Uterus (tissue), 2 donors: ENCODE measurements at regions not wholly inside any gene's neighbourhood (a gene's known extent, or its start where the extent isn't known, plus 50 kb on each side); places are given as distances from the start of the nearest gene placed in this dataset.

Experiments
- POLR2A ChIP-seq, 2 donors: fragments of 450-650 bp; IDR thresholded peaks; one replicate each; pipeline ENCODE4 v1.6.1; 2016; ENCODE audit warnings: antibody characterized with exemption in 2 of 2, mild to moderate bottlenecking in 1 of 2, moderate library complexity in 1 of 2
- TF ChIP-seq, protein P1 (sequence below), 4 experiments: fragments of 200-600 bp in 2 of 4; fragments of 450-650 bp in 2 of 4; sonication (generic) in 2 of 4; IDR thresholded peaks; one replicate each; pipeline ENCODE4 v1.5.1; 2016 to 2019; ENCODE audit warnings: antibody characterized with exemption in 4 of 4, mild to moderate bottlenecking in 2 of 4, moderate library complexity in 1 of 4

DNA sequence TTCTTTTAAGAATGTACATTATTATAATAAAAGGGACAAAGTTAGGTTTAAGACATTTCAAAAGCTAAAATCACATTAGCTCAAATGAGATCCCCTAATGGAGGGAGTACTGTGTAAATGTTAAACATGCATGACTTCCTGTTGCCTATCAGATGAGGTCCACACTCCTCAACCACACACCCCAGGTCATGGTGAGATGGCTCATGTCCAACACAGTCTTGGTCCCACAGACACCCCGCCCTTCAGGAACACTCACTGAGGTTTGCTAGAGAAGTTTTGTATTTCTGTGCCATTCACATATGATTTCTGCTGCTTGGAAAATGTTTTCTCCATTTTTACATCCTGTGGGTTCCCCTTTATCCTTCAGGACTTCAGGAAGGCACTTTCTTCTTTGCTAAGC is 491.0 kb downstream of the SOX11 start:
- TF ChIP-seq POLR2A (IDR thresholded peaks at IDR 0.05): no peak
- TF ChIP-seq, protein P1, sequence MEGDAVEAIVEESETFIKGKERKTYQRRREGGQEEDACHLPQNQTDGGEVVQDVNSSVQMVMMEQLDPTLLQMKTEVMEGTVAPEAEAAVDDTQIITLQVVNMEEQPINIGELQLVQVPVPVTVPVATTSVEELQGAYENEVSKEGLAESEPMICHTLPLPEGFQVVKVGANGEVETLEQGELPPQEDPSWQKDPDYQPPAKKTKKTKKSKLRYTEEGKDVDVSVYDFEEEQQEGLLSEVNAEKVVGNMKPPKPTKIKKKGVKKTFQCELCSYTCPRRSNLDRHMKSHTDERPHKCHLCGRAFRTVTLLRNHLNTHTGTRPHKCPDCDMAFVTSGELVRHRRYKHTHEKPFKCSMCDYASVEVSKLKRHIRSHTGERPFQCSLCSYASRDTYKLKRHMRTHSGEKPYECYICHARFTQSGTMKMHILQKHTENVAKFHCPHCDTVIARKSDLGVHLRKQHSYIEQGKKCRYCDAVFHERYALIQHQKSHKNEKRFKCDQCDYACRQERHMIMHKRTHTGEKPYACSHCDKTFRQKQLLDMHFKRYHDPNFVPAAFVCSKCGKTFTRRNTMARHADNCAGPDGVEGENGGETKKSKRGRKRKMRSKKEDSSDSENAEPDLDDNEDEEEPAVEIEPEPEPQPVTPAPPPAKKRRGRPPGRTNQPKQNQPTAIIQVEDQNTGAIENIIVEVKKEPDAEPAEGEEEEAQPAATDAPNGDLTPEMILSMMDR (IDR thresholded peaks at IDR 0.05): no peak
